Neural cell (in vitro differentiated cells): ENCODE measurements at regions not wholly inside any gene's neighbourhood (a gene's known extent, or its start where the extent isn't known, plus 50 kb on each side); places are given as distances from the start of the nearest gene placed in this dataset.

Source experiments
- H2AFZ ChIP-seq: fragments of 200-600, 300-800 bp; sonication (generic), shearing (Covaris generic); 2 replicates; pipeline ENCODE4 v1.6.0; 2014; ENCODE audit warnings: low read depth, mild to moderate bottlenecking, antibody characterized with exemption, low read length, moderate library complexity
- H3F3A ChIP-seq: fragments of 200-600 bp; shearing (Covaris generic); 2 replicates; pipeline ENCODE4 v1.6.1; 2016; ENCODE audit warnings: mild to moderate bottlenecking, moderate library complexity, mixed read lengths, antibody characterized with exemption, low read length; ENCODE audit not compliant: insufficient read depth, poor library complexity, severe bottlenecking
- H3K27ac ChIP-seq: fragments of 200-600, 300-800 bp; sonication (generic), shearing (Covaris generic); 2 replicates; pipeline ENCODE4 v1.5.1; 2014; ENCODE audit warnings: mild to moderate bottlenecking, low read length, moderate library complexity
- H3K27me3 ChIP-seq: fragments of 300-800, 200-600 bp; sonication (generic), shearing (Covaris generic); 2 replicates; pipeline ENCODE4 v1.6.0; 2014; ENCODE audit warnings: mild to moderate bottlenecking, low read depth, low read length, moderate library complexity; ENCODE audit not compliant: insufficient read depth
- H3K36me3 ChIP-seq: fragments of 300-800, 200-600 bp; sonication (generic), shearing (Covaris generic); 2 replicates; pipeline ENCODE4 v1.5.1; 2014; ENCODE audit warnings: mild to moderate bottlenecking, antibody characterized with exemption, low read length, moderate library complexity; ENCODE audit not compliant: insufficient read depth
- H3K4me2 ChIP-seq: fragments of 300-800, 200-600 bp; sonication (generic), shearing (Covaris generic); 2 replicates; pipeline ENCODE4 v1.6.0; 2014; ENCODE audit warnings: mild to moderate bottlenecking, low read length
- H3K4me3 ChIP-seq: fragments of 300-800, 200-600 bp; sonication (generic), shearing (Covaris generic); 2 replicates; pipeline ENCODE4 v1.5.1; 2014; ENCODE audit warnings: mild to moderate bottlenecking, low read length, moderate library complexity
- H3K79me2 ChIP-seq: fragments of 200-600 bp; shearing (Covaris generic); replicated peaks from 2 replicates; pipeline ENCODE4 v1.6.0; 2014; ENCODE audit warnings: mild to moderate bottlenecking, low read length, moderate library complexity; ENCODE audit not compliant: insufficient read depth
- H3K9ac ChIP-seq: fragments of 300-800, 200-600 bp; sonication (generic), shearing (Covaris generic); 2 replicates; pipeline ENCODE4 v1.6.1; 2016; ENCODE audit warnings: mild to moderate bottlenecking, low read length, mixed read lengths
- H3K9me2 ChIP-seq: fragments of 200-600 bp; shearing (Covaris generic); 2 replicates; pipeline ENCODE4 v1.6.1; 2016; ENCODE audit warnings: mild to moderate bottlenecking, low read length, mixed read lengths; ENCODE audit not compliant: insufficient read depth
- H3K9me3 ChIP-seq: fragments of 200-600, 300-800 bp; sonication (generic), shearing (Covaris generic); 2 replicates; pipeline ENCODE4 v1.6.1; 2016; ENCODE audit warnings: mild to moderate bottlenecking, mixed run types, low read length, moderate library complexity, mixed read lengths
- H4K20me1 ChIP-seq: fragments of 200-600 bp; shearing (Covaris generic); 2 replicates; pipeline ENCODE4 v1.6.1; 2016; ENCODE audit warnings: mild to moderate bottlenecking, mixed run types; ENCODE audit not compliant: insufficient read depth
- EP300 ChIP-seq: fragments of 450-650 bp; conservative IDR thresholded peaks from 2 replicates; pipeline ENCODE4 v1.6.1; 2014; ENCODE audit warnings: antibody characterized with exemption, mild to moderate bottlenecking, moderate library complexity; ENCODE audit not compliant: poor library complexity, severe bottlenecking
- EZH2 ChIP-seq: fragments of 200-600, 300-800 bp; shearing (Covaris generic), sonication (generic); IDR thresholded peaks from 2 replicates; pipeline ENCODE4 v1.6.1; 2014; ENCODE audit warnings: antibody characterized with exemption, low read length, borderline replicate concordance, mild to moderate bottlenecking; ENCODE audit not compliant: insufficient read depth, poor library complexity, severe bottlenecking
- MXI1 ChIP-seq: fragments of 450-650 bp; conservative IDR thresholded peaks from 2 replicates; pipeline ENCODE4 v1.6.1; 2014; ENCODE audit warnings: antibody characterized with exemption, mild to moderate bottlenecking; ENCODE audit not compliant: poor library complexity, severe bottlenecking
- POLR2AphosphoS5 ChIP-seq: IDR thresholded peaks from 2 replicates; pipeline ENCODE4 v1.6.1; 2012
- RAD21 ChIP-seq: fragments of 450-650 bp; conservative IDR thresholded peaks from 2 replicates; pipeline ENCODE4 v1.6.1; 2014; ENCODE audit warnings: antibody characterized with exemption, mild to moderate bottlenecking, moderate library complexity
- SMC3 ChIP-seq: fragments of 450-650 bp; conservative IDR thresholded peaks from 2 replicates; pipeline ENCODE4 v1.6.1; 2014; ENCODE audit warnings: antibody characterized with exemption, mild to moderate bottlenecking, moderate library complexity; ENCODE audit not compliant: poor library complexity
- TAF1 ChIP-seq: IDR thresholded peaks from 2 replicates; pipeline ENCODE4 v1.6.1; 2012; ENCODE audit warnings: low read depth
- TF ChIP-seq, protein P1 (sequence below): IDR thresholded peaks from 2 replicates; pipeline ENCODE4 v1.6.1; 2012; ENCODE audit warnings: borderline replicate concordance
- TF ChIP-seq, protein P2 (sequence below): fragments of 450-650 bp; IDR thresholded peaks from 2 replicates; pipeline ENCODE4 v1.5.1; 2014; ENCODE audit warnings: antibody characterized with exemption, mild to moderate bottlenecking, moderate library complexity; ENCODE audit not compliant: poor library complexity, severe bottlenecking

DNA sequence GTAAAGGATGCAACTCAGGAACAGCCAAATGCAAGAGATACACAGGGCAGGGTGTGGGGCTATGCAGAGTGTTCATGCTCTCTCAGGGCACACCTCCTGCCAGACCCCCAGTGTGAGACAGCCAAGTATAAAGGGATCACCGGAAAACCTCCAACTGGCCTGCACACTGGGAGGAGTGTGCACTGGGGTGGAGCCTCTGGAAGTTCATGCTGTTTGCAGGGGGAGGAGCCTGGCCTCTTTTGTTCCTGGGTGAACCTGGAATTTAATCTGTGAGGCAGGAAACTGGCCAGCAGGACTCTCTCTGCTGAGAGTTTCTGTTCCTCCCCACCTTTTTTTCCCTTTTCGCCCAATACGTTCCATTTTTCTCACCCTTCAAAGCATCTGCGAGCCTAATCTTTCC lies 204.1 kb downstream of the WNT5A start:
- H3K79me2 ChIP-seq = no peaks in the 10 kb centered on the region
- no peaks in the 10 kb centered on the region for H3F3A ChIP-seq
- no peak overlapping the region for H3K4me2 ChIP-seq
- H3K27me3 ChIP-seq = no peaks in the 10 kb centered on the region
- H3K9me2 ChIP-seq = no peaks in the 10 kb centered on the region
- TF ChIP-seq, protein P1, sequence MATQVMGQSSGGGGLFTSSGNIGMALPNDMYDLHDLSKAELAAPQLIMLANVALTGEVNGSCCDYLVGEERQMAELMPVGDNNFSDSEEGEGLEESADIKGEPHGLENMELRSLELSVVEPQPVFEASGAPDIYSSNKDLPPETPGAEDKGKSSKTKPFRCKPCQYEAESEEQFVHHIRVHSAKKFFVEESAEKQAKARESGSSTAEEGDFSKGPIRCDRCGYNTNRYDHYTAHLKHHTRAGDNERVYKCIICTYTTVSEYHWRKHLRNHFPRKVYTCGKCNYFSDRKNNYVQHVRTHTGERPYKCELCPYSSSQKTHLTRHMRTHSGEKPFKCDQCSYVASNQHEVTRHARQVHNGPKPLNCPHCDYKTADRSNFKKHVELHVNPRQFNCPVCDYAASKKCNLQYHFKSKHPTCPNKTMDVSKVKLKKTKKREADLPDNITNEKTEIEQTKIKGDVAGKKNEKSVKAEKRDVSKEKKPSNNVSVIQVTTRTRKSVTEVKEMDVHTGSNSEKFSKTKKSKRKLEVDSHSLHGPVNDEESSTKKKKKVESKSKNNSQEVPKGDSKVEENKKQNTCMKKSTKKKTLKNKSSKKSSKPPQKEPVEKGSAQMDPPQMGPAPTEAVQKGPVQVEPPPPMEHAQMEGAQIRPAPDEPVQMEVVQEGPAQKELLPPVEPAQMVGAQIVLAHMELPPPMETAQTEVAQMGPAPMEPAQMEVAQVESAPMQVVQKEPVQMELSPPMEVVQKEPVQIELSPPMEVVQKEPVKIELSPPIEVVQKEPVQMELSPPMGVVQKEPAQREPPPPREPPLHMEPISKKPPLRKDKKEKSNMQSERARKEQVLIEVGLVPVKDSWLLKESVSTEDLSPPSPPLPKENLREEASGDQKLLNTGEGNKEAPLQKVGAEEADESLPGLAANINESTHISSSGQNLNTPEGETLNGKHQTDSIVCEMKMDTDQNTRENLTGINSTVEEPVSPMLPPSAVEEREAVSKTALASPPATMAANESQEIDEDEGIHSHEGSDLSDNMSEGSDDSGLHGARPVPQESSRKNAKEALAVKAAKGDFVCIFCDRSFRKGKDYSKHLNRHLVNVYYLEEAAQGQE = no peak
- TF ChIP-seq MXI1 (no peak), EZH2 (no peak), SMC3 (no peak), RAD21 (no peak), POLR2AphosphoS5 (no peak), EP300 (no peak), TAF1 (no peak)
- TF ChIP-seq, protein P2, sequence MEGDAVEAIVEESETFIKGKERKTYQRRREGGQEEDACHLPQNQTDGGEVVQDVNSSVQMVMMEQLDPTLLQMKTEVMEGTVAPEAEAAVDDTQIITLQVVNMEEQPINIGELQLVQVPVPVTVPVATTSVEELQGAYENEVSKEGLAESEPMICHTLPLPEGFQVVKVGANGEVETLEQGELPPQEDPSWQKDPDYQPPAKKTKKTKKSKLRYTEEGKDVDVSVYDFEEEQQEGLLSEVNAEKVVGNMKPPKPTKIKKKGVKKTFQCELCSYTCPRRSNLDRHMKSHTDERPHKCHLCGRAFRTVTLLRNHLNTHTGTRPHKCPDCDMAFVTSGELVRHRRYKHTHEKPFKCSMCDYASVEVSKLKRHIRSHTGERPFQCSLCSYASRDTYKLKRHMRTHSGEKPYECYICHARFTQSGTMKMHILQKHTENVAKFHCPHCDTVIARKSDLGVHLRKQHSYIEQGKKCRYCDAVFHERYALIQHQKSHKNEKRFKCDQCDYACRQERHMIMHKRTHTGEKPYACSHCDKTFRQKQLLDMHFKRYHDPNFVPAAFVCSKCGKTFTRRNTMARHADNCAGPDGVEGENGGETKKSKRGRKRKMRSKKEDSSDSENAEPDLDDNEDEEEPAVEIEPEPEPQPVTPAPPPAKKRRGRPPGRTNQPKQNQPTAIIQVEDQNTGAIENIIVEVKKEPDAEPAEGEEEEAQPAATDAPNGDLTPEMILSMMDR = no peak
- H3K27ac ChIP-seq = no peak overlapping the region
- H3K9me3 ChIP-seq = no peaks in the 10 kb centered on the region
- H3K4me3 ChIP-seq = no peak overlapping the region
- no peaks in the 10 kb centered on the region for H4K20me1 ChIP-seq
- H3K36me3 ChIP-seq = no peaks in the 10 kb centered on the region
- H3K9ac ChIP-seq = no peak overlapping the region
- H2AFZ ChIP-seq = no peak overlapping the region

- TF ChIP-seq SMC3 = no peak
- no peak for TF ChIP-seq MXI1
- no peak for TF ChIP-seq RAD21
- TF ChIP-seq, protein P1 = no peak
- Histone ChIP-seq H3K9me3 (no peaks in the 10 kb centered on the region), H3K4me2 (no peak overlapping the region), H3K9me2 (no peaks in the 10 kb centered on the region), H2AFZ (no peak overlapping the region), H3K9ac (no peak overlapping the region), H3K79me2 (no peaks in the 10 kb centered on the region), H4K20me1 (no peaks in the 10 kb centered on the region), H3K4me3 (no peak overlapping the region), H3F3A (no peaks in the 10 kb centered on the region), H3K36me3 (no peaks in the 10 kb centered on the region), H3K27me3 (no peaks in the 10 kb centered on the region), H3K27ac (no peak overlapping the region)
Measured at GRCh38 chr3:55272031-55272645, 215.0 kb downstream of the WNT5A start.
